ENCODE measurements at regions not wholly inside any gene's neighbourhood (a gene's known extent, or its start where the extent isn't known, plus 50 kb on each side); places are given as distances from the start of the nearest gene placed in this dataset.

- TF ChIP-seq POLR2A (IDR thresholded peaks at IDR 0.05; ENCODE audit: extremely low read depth, insufficient read length) (no peak), CTCF (IDR thresholded peaks at IDR 0.05; ENCODE audit: low read depth, low read length) (no peak), MAX (IDR thresholded peaks at IDR 0.05; ENCODE audit: low read depth, low read length) (no peak), MYC (IDR thresholded peaks at IDR 0.05; ENCODE audit: low read depth, low read length) (no peak)
These were observed 190.4 kb upstream of the PCDH10 start for GRCh38 chr4:132958457-132959263.
